Fibroblast of the aortic adventitia (primary cell): ENCODE measurements at regions not wholly inside any gene's neighbourhood (a gene's known extent, or its start where the extent isn't known, plus 50 kb on each side); places are given as distances from the start of the nearest gene placed in this dataset. TPM values are rescaled to one million over a fixed set of nuclear protein-coding genes. Genes with fewer than 3 reads are reported as not detected.

Experiments
- DNase-seq: peaks from one replicate; pipeline ENCODE4 v3.0.0-alpha.2; 2010; ENCODE audit warnings: low read depth
- H3K4me3 ChIP-seq: 2 replicates; pipeline ENCODE4 v1.5.1; 2011; ENCODE audit warnings: low read depth, mild to moderate bottlenecking, control low read depth, low read length, moderate library complexity
- CTCF ChIP-seq: IDR thresholded peaks from 2 replicates; pipeline ENCODE4 v1.5.1; 2011; ENCODE audit warnings: mild to moderate bottlenecking, low read length, control low read depth, inconsistent platforms; ENCODE audit not compliant: insufficient read depth
- small RNA-seq: library from RNA; depleted of rRNA; stranded (forward); fragments of <200 nt; gene quantifications from one replicate; pipeline ENCODE3, GENCODE V24; 2012

- DNase-seq = no peak
- no peak for TF ChIP-seq CTCF
These were observed 85.0 kb upstream of the CNKSR2 start for GRCh38 chrX:21289232-21289631.

GRCh38 chrX:21295246-21295820 is 78.9 kb upstream of the CNKSR2 start:
- no peak for DNase-seq

More at GRCh38 chrX:21289232-21289631, 85.0 kb upstream of the CNKSR2 start:
- H3K4me3 ChIP-seq = no peak overlapping the region

GRCh38 chrX:21305799-21306336 is 68.3 kb upstream of the CNKSR2 start:
- no peak for TF ChIP-seq CTCF
- DNase-seq = no peak
- H3K4me3 ChIP-seq = no peak overlapping the region

More at GRCh38 chrX:21295246-21295820, 78.9 kb upstream of the CNKSR2 start:
- no peak overlapping the region for H3K4me3 ChIP-seq
- no peak for TF ChIP-seq CTCF

- TF ChIP-seq CTCF = no peak
- no peak overlapping the region for H3K4me3 ChIP-seq
- no peak for DNase-seq
These were observed 54.9 kb upstream of the CNKSR2 start for GRCh38 chrX:21319323-21319722.

Small RNA genes in the stretch of these regions (small RNA-seq; reads per million reads assigned to genes)
- not detected for gene RNU6-133P
